Body of pancreas (tissue), 4 donors: ENCODE measurements at regions not wholly inside any gene's neighbourhood (a gene's known extent, or its start where the extent isn't known, plus 50 kb on each side); places are given as distances from the start of the nearest gene placed in this dataset.
A peak's percentile ranks its signal among the peaks of the same experiment; 100 is the strongest.
"Not testable (repeated sequence)": the region's sequence is repeated elsewhere in the genome, so short reads cannot be mapped to it uniquely, and the experiment has no call there.

Experiments used
- ATAC-seq: fragments of 150-250 bp; one replicate; pipeline ENCODE4 v1.9.1; 2016
- DNase-seq, 4 donors: peaks; one replicate each; pipeline ENCODE4 v3.0.0-alpha.2; 2019
- H3K27ac ChIP-seq, 4 donors: fragments of 200-600 bp; sonication (generic); 1 replicate in 3 of 4; 2 replicates in 1 of 4; pipeline versions ENCODE4 v1.5.1 to v1.6.1; 2016 to 2019; ENCODE audit warnings: mild to moderate bottlenecking in 1 of 4, mixed read lengths in 1 of 4, moderate library complexity in 1 of 4
- H3K27me3 ChIP-seq, 2 donors: fragments of 200-600 bp; sonication (generic); one replicate each; pipeline ENCODE4 v1.6.0; 2016; ENCODE audit warnings: mild to moderate bottlenecking in 1 of 2
- H3K36me3 ChIP-seq, 2 donors: fragments of 200-600 bp; sonication (generic); replicated peaks in 1 of 2; 2 replicates each; pipeline ENCODE4 v1.5.1; 2016; ENCODE audit warnings: low read depth in 2 of 2; ENCODE audit not compliant: insufficient read depth in 1 of 2
- H3K4me1 ChIP-seq: fragments of 200-600 bp; sonication (generic); one replicate; pipeline ENCODE4 v1.6.0; 2016
- H3K4me3 ChIP-seq, 2 donors: fragments of 200-600 bp; sonication (generic); 1 replicate in 1 of 2; 2 replicates in 1 of 2; pipeline ENCODE4 v1.5.1; 2016 to 2019
- H3K9me3 ChIP-seq, 3 donors: fragments of 200-600 bp; sonication (generic); 1 replicate in 2 of 3; 2 replicates in 1 of 3; pipeline ENCODE4 v1.5.1; 2016
- CTCF ChIP-seq, 7 experiments: fragments of 450-650 bp in 4 of 7; fragments of 200-600 bp in 3 of 7; sonication (generic) in 3 of 7; IDR thresholded peaks; one replicate each; pipeline ENCODE4 v1.5.1; 2016 to 2019; ENCODE audit warnings: antibody characterized with exemption in 7 of 7
- POLR2A ChIP-seq, 3 donors: fragments of 450-650 bp; IDR thresholded peaks; one replicate each; pipeline ENCODE4 v1.6.1; 2016; ENCODE audit warnings: antibody characterized with exemption in 3 of 3, mild to moderate bottlenecking in 2 of 3
- WGBS, 2 donors: methylation state at CpG; one replicate each; pipeline ENCODE4 v1.1.5; 2017; 5-methylcytosine and 5-hydroxymethylcytosine counted together
- intact Hi-C: fragments of 100-400 bp; cut with DNase I; formaldehyde crosslinking; loops from one replicate; pipeline ENCODE4 v1.15.1; 2023

DNA sequence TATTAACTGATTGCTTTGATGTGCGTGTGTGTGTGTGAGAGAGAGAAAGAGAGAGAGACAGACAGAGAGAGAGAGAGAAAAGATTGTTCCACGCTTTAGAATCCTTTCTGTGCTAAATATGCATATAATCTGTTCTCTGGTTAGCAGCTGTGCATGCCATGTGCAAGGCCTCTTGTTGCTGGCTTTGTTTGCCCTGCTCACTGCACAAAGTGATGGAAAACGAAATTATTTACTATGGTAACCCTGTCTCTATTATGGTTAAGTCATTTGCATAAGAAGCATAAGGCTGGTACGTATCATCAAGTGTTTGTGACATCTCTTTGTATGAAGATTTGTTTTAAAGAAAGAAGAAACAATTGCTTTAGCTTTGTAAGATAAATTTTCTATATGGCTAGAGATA lies 190.2 kb upstream of the POF1B start:
- DNase-seq: no peak
- 32 to 42% methylated on average over 4 of the region's 4 CpGs for WGBS, 2 donors

GRCh38 chrX:85569096-85569495 lies 189.6 kb upstream of the POF1B start:
- TF ChIP-seq CTCF (IDR thresholded peaks at IDR 0.05): no peak
- H3K9me3 ChIP-seq: no peaks in the 10 kb centered on the region
- H3K27me3 ChIP-seq: no peaks in the 10 kb centered on the region
- ATAC-seq: no peak
- DNase-seq: no peak
- H3K27ac ChIP-seq: no peak overlapping the region
- WGBS, 2 donors: 44 to 89% methylated on average over 1 of the region's 1 CpG
- no peak overlapping the region for H3K4me3 ChIP-seq
- intact Hi-C loops: no loop called here
- no peaks in the 10 kb centered on the region for H3K36me3 ChIP-seq
- no peaks in the 10 kb centered on the region for H3K4me1 ChIP-seq

More for the DNA sequence above, 190.2 kb upstream of the POF1B start:
- intact Hi-C loops: no loop called here
- H3K27me3 ChIP-seq: no peaks in the 10 kb centered on the region
- H3K27ac ChIP-seq: no peak overlapping the region
- ATAC-seq: no peak
- H3K4me3 ChIP-seq: no peak overlapping the region
- TF ChIP-seq POLR2A (IDR thresholded peaks at IDR 0.05): no peak
- no peaks in the 10 kb centered on the region for H3K9me3 ChIP-seq
- H3K4me1 ChIP-seq: no peaks in the 10 kb centered on the region
- no peaks in the 10 kb centered on the region for H3K36me3 ChIP-seq

DNA sequence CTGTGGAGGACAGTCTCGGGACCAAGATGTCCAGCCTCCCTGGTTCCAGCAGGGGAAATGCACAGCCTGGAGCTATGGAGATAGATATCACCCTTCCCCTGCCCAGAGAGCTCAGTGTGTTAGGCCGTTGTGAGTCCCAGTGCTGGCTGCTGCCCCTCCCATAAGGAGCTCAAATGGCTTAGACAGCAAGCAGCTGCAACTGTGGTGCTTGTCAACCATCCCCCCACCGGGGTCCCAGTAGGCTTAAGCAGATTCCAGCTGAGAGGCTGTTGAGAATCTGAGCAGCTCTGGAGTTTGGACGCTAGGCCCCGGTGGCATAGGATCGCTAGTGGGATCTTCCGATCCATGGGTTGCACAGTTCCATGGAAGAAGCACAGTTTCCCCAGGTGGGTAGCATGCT lies 181.8 kb upstream of the POF1B start:
- DNase-seq (no peak), ATAC-seq (no peak)
- WGBS, 2 donors: 60% methylated on average over 5 of the region's 7 CpGs; no CpG with 5 or more reads in 1 of the 2 donors
- intact Hi-C loops: no loop called here
- Histone ChIP-seq H3K36me3 (no peaks in the 10 kb centered on the region), H3K9me3 (no peaks in the 10 kb centered on the region), H3K4me3 (no peak overlapping the region), H3K27me3 (no peaks in the 10 kb centered on the region), H3K4me1 (no peaks in the 10 kb centered on the region), H3K27ac (no peak overlapping the region)
- no peak for TF ChIP-seq CTCF (IDR thresholded peaks at IDR 0.05)
- no peak for TF ChIP-seq POLR2A (IDR thresholded peaks at IDR 0.05)

DNA sequence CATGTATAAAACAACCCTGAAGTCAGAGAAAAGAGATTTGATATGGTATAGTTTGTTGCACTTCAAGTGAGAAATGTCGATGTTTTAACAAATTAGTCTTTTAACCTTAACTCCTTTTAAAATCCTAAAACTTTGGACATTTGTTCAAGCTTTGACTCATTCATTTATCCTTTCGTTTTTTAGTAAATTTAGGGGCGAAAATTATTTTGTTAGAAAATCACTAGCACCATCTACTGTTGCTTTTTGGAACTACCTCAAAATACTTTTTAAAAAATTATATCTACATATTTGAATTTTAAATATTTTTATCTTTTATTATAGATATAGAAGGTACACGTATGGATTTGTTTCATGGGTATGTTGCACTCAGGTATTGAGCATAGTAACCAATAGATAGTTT lies 165.1 kb upstream of the POF1B start:
- intact Hi-C loops: loop anchor here (10.0 kb wide), 1 partner anchor 430 kb away; no protein-coding TSS in a partner anchor
- no peak overlapping the region for H3K4me3 ChIP-seq
- 1 to 2% methylated on average over 4 of the region's 4 CpGs for WGBS, 2 donors
- no peaks in the 10 kb centered on the region for H3K27me3 ChIP-seq
- DNase-seq (no peak), ATAC-seq (no peak)
- no peak for TF ChIP-seq POLR2A (IDR thresholded peaks at IDR 0.05)
- TF ChIP-seq CTCF (IDR thresholded peaks at IDR 0.05): peak; percentile 18 to 45 (median 30)
- no peak overlapping the region for H3K27ac ChIP-seq
- no peaks in the 10 kb centered on the region for H3K9me3 ChIP-seq
- H3K4me1 ChIP-seq: no peaks in the 10 kb centered on the region
- no peaks in the 10 kb centered on the region for H3K36me3 ChIP-seq

GRCh38 chrX:85543866-85544265 lies 164.4 kb upstream of the POF1B start:
- ATAC-seq: no peak
- intact Hi-C loops: loop anchor here (10.0 kb wide), 1 partner anchor 429 kb away; no protein-coding TSS in a partner anchor
- Histone ChIP-seq H3K9me3 (no peaks in the 10 kb centered on the region), H3K4me1 (no peaks in the 10 kb centered on the region), H3K36me3 (no peaks in the 10 kb centered on the region), H3K27ac (no peak overlapping the region), H3K27me3 (no peaks in the 10 kb centered on the region), H3K4me3 (no peak overlapping the region)
- 56 to 65% methylated on average over 3 of the region's 3 CpGs for WGBS, 2 donors
- no peak for DNase-seq
- TF ChIP-seq POLR2A (IDR thresholded peaks at IDR 0.05) (no peak), CTCF (IDR thresholded peaks at IDR 0.05) (no peak)

DNA sequence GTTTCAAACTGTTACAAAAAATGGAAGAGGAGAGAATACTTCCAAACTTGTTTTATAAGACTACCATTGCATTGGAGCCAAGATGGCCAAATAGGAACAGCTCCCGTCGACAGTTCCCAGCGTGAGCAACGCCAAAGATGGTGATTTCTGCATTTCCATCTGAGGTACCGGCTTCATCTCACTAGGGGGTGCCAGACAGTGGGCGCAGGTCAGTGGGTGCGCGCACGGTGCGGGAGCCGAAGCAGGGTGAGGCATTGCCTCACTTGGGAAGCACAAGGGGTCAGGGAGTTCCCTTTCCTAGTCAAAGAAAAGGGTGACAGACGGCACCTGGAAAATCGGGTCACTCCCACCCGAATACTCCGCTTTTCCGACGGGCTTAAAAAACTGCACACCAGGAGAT lies 149.7 kb upstream of the POF1B start:
- intact Hi-C loops, H3K4me1 ChIP-seq, DNase-seq, H3K9me3 ChIP-seq, ATAC-seq, H3K27ac ChIP-seq, H3K4me3 ChIP-seq, H3K27me3 ChIP-seq, H3K36me3 ChIP-seq: not testable (repeated sequence)
- 88 to 98% methylated on average over 11 to 12 of the region's 17 CpGs for WGBS, 2 donors
